ENCODE measurements at regions not wholly inside any gene's neighbourhood (a gene's known extent, or its start where the extent isn't known, plus 50 kb on each side); places are given as distances from the start of the nearest gene placed in this dataset.

- no peak for TF ChIP-seq CTCF (IDR thresholded peaks at IDR 0.05; ENCODE audit: low read length)
- no peak for TF ChIP-seq EZH2 (IDR thresholded peaks at IDR 0.05; ENCODE audit: borderline replicate concordance, low read length)
Measured at GRCh38 chr14:89564989-89565388, 148.0 kb upstream of the FOXN3 start.

Data from OCI-LY1 (cell line).